ENCODE measurements at regions not wholly inside any gene's neighbourhood (a gene's known extent, or its start where the extent isn't known, plus 50 kb on each side); places are given as distances from the start of the nearest gene placed in this dataset.

DNA sequence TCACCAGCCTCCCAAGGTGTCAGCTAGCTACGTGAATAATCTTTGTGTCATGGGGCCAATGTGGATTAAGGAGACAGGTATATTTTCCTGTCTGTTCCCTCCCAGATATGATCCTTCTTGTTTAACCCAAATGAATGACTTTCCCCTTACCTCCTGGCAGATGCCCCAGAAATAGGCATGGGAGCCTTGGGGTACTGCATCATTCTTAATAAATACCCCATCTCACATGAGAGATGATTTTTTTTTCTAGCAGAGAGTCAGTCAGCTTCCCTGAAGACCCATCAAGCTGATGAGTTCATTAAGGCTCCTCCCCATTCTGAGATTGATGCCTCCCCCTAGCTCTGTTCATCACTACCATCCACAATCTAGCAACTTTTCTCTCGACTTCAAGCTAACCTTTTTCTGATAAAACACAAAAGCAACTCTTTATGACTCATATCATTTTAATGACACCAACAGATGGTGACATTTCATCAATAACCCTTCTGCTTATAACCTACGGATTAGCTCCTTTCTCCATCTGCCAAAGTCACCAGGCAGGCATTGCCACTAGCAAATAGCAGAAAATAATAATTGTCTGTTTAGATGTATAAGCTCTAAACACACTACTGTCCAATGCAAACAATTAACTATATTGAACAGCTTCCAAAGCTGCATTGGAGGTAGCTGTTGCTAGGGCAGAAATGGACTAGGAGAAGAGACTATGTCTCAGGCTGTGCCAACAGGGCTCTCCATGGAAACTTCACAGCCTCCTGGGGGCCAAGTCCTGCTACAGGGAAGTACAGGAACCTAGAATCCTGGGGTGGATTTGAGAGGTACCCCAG is 143.7 kb downstream of the ACER2 start:
- TF ChIP-seq POLR2AphosphoS5 (IDR thresholded peaks at IDR 0.05; ENCODE audit: low read depth, low read length) (no peak), POLR2A (IDR thresholded peaks at IDR 0.05; ENCODE audit: low read depth, low read length) (no peak)
